ENCODE measurements at regions not wholly inside any gene's neighbourhood (a gene's known extent, or its start where the extent isn't known, plus 50 kb on each side); places are given as distances from the start of the nearest gene placed in this dataset.

DNA sequence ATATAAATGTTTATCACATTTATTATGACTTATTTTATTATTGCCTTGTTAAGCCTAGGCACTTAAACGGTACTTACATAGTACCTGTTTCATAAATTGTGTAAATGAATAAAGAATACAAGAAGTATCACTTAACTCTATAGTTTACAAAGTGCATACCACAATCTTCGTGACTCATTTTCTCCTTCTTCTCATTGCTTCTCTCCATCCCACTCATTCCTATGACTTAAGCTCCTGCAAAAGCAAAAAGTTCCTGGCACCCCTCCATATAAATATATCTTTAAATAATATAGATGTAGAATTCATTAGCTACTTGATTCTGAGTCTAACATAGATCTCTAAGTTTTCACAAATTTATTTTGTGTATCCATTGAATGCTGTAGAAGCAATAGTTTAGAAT is 1382.0 kb upstream of the CELF2 start:
- Histone ChIP-seq H3K36me3 (no peaks in the 10 kb centered on the region), H3K9me3 (no peaks in the 10 kb centered on the region), H3K27ac (no peak overlapping the region), H3K4me1 (no peaks in the 10 kb centered on the region), H3K27me3 (no peaks in the 10 kb centered on the region), H3K4me3 (no peak overlapping the region)
- DNase-seq (no peak), ATAC-seq (no peak)
- intact Hi-C loops (cut with DNase I) = no loop called here
- TF ChIP-seq CTCF (IDR thresholded peaks at IDR 0.05) = no peak

DNA sequence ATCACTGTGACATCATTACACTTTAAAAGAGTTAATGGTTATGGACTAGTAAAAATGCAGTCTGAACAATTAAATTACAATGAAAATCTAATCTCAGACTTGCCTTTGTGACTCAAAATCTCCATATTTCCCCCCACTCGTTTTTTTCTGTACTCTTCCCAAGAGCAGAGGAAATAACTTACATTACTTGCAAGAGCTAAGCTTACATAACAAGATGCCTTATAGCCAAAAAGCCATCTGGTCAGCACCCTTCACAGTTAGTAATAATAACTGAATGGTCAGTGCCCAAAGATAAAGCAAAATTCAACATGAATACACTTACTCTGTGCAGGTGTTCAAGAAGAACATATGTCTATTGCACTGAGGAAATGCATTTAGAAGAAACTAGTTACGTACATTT is 1381.5 kb upstream of the CELF2 start:
- intact Hi-C loops (cut with DNase I) = no loop called here
- Histone ChIP-seq H3K27me3 (no peaks in the 10 kb centered on the region), H3K4me3 (no peak overlapping the region), H3K27ac (no peak overlapping the region), H3K9me3 (no peaks in the 10 kb centered on the region), H3K36me3 (no peaks in the 10 kb centered on the region), H3K4me1 (no peaks in the 10 kb centered on the region)
- peak in 1 of 4 donors; percentile 16 for DNase-seq
- no peak for ATAC-seq
- no peak for TF ChIP-seq CTCF (IDR thresholded peaks at IDR 0.05)

DNA sequence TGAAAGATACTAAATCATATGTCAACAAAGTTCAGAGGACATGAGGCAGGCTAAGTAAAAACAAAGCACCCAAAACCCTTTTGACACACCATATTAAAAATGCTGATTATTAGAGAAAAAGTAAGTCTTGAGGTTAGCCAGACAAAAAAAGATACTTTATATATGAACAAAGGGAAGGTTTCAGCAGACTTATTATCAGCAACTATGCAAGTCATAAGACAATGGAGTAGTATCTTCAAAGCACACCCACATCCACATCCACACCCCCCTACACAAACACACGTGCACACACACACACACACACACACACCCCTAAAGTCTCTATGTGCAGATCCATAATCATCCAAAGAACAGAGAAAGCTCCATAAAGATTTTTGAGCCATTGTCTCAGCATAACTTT is 1373.9 kb upstream of the CELF2 start:
- intact Hi-C loops (cut with DNase I) = no loop called here

GRCh38 chr10:9645404-9645803 is 1372.3 kb upstream of the CELF2 start:
- no peaks in the 10 kb centered on the region for H3K27me3 ChIP-seq
- no peaks in the 10 kb centered on the region for H3K4me1 ChIP-seq
- no peaks in the 10 kb centered on the region for H3K36me3 ChIP-seq
- H3K4me3 ChIP-seq = no peak overlapping the region
- intact Hi-C loops (cut with DNase I) = no loop called here
- no peak for DNase-seq
- peaks cover 0 to 23% of the 10 kb centered on the region in 2 donors for H3K9me3 ChIP-seq
- no peak overlapping the region for H3K27ac ChIP-seq
- no peak for TF ChIP-seq CTCF (IDR thresholded peaks at IDR 0.05)
- no peak for ATAC-seq

More for the DNA sequence above, 1373.9 kb upstream of the CELF2 start:
- DNase-seq = no peak
- H3K4me3 ChIP-seq = no peak overlapping the region
- H3K27ac ChIP-seq = no peak overlapping the region
- H3K27me3 ChIP-seq = no peaks in the 10 kb centered on the region
- no peaks in the 10 kb centered on the region for H3K36me3 ChIP-seq
- TF ChIP-seq CTCF (IDR thresholded peaks at IDR 0.05) = no peak
- H3K4me1 ChIP-seq = no peaks in the 10 kb centered on the region
- ATAC-seq = no peak
- H3K9me3 ChIP-seq = peaks cover 0 to 23% of the 10 kb centered on the region in 2 donors

- H3K9me3 ChIP-seq = peaks cover 0 to 23% of the 10 kb centered on the region in 2 donors
- H3K4me3 ChIP-seq = no peak overlapping the region
- intact Hi-C loops (cut with DNase I) = no loop called here
- DNase-seq (no peak), ATAC-seq (no peak)
- no peaks in the 10 kb centered on the region for H3K27me3 ChIP-seq
- H3K36me3 ChIP-seq = no peaks in the 10 kb centered on the region
- H3K4me1 ChIP-seq = no peaks in the 10 kb centered on the region
- H3K27ac ChIP-seq = no peak overlapping the region
- no peak for TF ChIP-seq CTCF (IDR thresholded peaks at IDR 0.05)
These were observed 1371.6 kb upstream of the CELF2 start for GRCh38 chr10:9645928-9646600.
